Stimulated activated CD8-positive, alpha-beta memory T cell treated with anti-CD3 and anti-CD28 coated beads, Interleukin-4, amount 100 ng/mL, for 1 hour (primary cell): ENCODE measurements at regions not wholly inside any gene's neighbourhood (a gene's known extent, or its start where the extent isn't known, plus 50 kb on each side); places are given as distances from the start of the nearest gene placed in this dataset.
"Not testable (repeated sequence)": the region's sequence is repeated elsewhere in the genome, so short reads cannot be mapped to it uniquely, and the experiment has no call there.

Experiments used
- DNase-seq, 2 donors: peaks; one replicate each; pipeline ENCODE4 v3.0.0-alpha.2; 2020; ENCODE audit warnings: low read depth in 2 of 2, low spot score in 1 of 2

DNA sequence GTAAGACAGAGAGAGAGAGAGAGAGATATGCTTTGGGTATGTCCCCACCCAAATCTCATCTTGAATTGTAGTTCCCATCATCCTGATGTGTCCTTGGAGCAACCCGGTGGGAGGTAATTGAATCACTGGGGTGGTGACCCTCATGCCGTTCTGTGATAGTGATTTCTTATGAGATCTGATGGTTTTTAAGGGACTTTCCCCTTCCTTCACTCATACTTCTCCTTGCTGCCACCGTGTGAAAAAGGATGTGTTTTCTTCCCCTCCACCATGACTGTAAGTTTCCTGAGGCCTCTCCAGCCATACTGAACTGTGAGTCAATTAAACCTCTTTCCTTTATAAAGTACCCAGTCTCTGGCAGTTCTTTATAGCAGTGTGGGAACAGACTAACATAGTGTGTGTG, 60.3 kb downstream of the EOMES start:
- DNase-seq, result no peak

DNA sequence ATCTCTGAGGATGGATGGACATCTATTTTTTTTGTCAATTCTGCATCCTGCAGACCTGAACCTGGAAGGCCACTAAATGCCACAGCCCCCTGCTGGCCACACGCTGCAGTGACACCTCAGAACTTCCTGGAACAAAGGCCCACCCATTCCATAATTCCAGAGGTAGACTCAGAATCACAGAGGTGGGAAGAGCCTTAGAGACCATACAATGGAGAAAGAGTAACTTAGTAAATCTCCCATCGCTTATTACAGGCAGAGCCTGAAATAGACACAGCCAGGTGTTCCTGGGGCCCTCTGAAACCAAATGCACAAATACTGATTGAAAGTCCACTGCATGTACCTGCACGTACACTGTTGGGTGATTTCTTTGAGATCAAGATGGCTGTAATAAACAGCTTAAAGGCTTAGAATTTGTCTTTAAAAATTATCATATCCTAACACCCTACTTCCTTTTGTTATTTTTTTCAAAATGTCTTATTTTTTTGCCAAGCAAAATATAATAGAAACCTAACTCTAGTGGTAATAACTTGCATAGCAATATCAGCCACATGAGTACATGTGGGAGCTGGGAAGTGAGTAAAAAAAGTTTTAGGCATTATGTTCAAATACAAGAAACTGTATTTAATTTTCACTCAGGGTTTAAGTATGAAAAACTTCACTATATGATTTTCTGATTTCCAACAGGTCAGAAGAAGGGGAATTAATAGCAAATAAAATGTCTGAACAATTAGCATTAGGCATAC, 62.7 kb downstream of the EOMES start:
- peak; percentile 11 to 23 for DNase-seq

DNA sequence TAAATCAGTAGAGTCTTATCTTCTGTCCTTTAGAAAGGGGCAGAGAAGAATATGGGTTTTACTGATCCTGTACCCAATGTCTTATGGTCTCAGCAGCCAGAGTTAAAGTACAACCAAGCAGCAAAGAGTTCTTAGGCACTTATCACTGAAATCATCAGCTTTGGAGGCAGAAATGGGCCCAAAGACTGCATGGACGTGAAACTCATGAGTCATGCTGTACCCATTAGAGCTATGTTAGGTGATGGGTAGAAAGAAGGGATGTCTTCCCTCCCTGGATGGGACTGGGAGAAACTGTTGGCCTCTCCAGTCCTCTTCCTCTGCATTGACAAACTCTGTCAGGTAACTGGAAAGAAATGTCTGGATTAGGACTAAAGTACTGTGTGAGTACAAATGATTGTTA, 63.4 kb downstream of the EOMES start:
- no peak for DNase-seq

DNA sequence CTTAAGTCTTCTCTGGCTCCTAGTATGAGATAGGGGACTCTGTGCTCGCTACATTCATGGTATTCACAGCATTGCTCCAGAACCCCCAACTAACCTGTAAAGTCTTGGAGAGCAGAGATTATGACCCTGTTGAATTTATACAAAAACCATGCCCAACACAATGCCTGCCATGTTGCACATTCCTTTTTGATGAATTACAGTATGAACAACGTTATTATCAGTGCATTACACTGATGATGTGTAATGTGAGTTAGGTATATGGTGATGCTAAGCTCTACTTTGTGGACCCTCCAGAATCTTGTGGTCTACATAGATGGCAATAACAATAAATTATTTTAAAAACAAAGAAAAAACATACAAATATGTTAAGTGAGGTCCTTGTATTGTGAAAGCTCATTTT, 64.3 kb downstream of the EOMES start:
- DNase-seq, result no peak

DNA sequence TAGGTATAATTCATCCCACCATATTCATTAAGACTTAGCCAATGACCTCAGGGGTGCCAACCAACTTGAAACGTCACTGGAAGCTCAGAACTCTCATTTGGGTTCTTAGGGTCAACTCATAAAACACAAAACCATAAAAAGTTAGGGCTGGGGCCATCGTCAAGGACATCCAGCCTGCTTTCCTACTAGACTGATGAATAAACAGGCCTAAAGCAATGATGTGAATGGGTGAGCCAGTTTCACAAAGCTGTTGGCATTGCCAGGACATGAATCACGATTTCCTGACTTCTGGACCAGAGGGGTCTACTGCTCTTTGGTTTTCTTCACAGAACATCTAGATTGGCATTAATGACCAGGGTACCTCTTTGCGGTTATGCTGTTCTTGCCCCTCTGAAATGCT, 64.7 kb downstream of the EOMES start:
- DNase-seq, result no peak

DNA sequence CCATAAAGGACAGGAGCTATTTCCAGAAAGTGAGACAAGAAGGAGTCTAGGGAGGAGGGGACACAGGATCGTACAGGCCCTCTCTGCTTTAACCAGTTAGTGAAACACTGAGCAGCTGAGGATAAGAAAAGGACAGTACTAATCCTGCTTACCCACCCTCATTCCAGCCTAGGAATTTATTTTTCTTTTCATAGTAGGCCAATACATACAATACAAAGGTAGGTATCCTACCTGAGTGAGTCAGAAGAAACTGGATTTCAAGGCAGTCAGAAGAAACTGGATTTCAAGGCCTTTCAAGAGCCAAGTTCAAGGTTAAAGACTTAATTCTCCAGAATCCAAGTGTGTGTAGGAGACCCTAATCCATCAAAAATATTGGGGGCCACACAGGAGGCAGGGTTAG, 65.3 kb downstream of the EOMES start:
- DNase-seq, result no peak

DNA sequence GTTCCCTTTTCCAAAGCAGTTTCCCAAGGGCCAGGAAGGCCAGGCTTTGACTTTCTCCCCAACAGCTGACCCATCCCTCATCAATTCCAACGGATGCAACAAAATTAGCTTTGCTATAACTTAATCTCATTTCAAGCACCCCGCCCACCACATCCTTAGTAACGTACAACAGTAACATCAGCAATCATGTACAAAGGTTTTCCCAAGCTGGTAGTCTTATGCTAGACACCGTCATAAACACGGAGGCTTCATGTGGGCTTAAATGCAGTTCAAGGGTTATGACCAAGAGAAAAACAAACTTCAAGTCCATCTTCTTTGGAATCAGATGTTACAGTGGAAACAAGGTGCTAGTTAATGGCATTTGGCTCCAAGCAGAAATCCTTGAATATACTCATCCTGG, 66.6 kb downstream of the EOMES start:
- DNase-seq, result no peak

DNA sequence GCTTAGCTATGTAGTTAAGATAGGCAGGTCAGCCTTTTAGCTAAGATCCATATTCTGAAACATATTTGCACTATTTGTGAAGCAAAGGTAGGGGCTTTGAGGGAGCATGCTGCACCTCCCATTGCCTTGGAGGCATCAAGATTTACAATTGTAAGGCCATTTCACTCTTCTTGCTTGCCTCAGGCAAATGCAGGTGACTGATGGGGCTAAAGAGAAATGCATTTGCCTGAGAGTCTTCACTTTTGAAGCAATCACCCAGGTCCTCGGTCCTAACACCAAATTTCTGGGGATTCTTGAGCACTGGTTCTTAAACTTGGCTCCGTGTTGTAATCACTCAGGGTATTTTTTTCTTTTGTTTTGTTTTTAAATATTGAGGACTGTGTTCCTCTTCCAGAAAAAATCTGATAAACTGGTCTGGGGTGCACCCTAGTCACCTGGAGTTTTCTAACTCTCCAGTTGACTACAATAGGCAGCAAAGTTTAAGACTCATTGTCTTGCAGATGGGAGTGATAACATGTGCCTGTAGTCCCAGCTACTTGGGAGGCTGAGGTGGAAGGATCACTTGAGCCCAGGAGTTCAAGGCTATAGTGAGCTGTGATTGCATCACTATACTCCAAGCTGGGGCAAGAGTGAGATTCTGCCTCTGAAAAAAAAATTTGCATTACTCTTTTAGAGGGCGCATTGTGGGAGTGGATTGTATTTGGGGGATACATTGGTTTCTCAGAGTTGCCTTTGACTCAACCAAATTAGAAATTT, 68.1 kb downstream of the EOMES start:
- DNase-seq, result no peak

DNA sequence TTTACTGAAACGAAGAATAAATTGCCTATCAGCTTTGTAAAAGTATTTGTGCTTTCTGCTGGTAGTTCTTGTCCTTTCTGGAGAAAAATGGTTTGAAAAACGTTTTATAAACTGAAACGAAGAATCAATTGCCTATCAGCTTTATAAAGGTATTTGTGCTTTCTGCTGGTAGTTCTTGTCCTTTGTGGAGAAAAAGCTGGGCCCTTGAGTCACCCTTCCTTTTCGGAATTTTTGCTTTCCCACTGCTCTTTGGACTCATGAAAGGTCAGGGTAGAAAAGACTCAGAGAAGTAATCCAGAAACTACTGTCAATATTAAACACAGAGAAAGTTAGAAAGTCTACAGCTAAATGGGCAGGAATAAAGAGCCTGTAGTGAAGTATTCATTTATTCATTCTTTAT, 72.8 kb downstream of the EOMES start:
- DNase-seq, result no peak

DNA sequence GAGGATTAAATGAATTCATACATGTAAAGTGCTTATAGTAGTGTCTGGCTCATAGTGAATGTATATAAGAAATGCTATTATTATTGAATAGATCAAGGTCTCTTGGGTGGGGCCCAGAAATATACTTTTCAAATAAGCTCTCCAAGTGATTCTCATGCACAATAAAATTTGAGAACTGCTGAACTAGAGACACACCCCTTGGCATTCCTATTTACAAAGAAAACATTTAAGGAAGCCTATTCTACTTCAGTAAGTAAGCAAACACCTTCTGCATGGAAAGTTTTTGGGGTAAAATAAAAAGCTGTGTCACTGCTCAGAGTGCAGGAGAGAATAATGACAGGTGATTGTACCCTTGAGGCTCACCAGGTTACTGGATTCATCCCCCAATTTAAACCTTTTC, 75.2 kb downstream of the EOMES start:
- DNase-seq, result no peak

DNA sequence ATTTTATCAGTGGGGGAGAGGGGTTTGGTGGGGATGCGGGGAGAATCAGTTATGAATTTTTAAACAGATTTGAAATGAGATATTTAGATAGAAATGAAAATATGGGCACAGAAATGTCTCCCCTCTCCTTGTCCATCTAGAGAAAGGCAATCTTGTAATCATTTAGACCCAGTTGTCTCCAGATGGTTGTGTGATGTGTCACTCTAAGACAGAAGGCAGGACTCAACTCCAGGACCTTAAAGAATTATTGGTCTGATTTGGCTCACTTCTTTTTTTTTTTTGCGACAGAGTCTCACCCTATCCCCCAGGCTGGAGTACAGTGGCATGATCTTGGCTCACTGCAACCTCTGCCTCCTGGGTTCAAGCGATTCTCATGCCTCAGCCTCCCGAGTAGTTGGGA, 77.2 kb downstream of the EOMES start:
- DNase-seq, result no peak

DNA sequence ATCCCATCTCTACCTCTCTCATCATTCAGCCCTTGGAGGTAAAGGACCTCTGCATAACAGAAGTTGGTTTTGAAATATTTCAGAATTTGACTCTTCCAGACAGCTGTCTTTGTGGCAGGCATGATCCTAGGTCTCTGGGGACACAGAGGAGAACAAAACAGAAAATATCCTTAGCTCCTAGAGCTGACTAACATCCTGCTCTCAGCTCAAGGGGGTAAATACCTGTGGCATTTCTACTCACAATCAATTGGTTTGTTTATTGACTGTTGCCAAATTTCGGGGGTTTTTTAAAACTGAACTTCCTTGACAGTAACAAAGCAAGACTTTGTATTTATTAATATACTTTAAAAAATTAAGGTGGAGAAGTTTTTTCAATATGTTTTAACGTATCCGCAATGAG, 78.8 kb downstream of the EOMES start:
- DNase-seq, result no peak

DNA sequence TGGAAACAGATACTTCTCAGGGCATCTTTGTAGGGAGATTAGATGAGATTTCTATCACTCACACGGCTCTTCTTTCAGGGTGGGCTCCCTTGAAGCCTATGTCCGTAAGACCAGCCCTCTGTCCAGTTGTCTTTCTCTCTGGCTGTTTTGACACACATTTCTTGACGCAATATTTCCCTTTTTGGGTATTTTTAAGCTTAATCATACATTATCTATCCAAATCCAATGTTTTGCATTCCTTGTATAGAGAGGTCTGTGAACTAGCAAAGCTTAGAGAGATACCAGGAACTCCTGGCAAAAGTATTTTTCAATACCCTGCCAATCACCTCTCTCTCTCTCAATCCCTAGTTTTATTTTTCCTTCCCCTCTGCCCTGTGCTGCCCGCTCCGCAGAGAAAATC, 79.3 kb downstream of the EOMES start:
- no peak for DNase-seq

DNA sequence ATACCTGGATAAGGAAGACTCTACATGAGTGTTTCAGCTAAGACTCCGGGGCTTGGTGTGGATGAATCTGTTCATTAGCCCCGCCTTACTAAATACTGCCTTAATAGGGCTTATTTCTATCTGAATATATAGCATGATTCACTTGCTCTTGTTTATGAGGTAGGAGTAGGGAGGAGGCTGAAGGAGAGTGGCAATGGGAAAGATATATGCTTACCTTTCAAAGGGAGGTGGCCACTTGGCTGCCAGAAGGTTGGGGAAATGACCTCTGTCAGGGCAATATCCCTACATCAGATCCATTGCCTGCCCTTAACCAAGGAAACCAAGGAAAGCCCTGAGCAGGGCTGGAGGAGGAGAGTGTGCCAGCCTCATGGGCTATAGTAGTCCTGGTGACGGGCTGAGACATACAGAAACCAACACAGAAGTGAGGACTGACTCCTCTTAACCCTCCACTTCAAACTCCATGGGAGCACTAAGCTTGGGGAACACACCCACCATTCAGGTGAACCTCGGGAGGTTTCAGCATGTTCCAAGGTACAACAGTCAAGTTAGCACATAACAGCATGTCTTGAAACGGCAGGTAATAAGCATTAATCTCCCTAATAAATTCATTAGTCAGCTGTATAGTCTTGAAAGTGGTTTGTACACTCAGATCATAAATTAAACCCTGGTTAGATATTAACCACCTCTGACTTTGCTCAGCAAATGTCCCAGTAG, 80.1 kb downstream of the EOMES start:
- DNase-seq, result no peak

DNA sequence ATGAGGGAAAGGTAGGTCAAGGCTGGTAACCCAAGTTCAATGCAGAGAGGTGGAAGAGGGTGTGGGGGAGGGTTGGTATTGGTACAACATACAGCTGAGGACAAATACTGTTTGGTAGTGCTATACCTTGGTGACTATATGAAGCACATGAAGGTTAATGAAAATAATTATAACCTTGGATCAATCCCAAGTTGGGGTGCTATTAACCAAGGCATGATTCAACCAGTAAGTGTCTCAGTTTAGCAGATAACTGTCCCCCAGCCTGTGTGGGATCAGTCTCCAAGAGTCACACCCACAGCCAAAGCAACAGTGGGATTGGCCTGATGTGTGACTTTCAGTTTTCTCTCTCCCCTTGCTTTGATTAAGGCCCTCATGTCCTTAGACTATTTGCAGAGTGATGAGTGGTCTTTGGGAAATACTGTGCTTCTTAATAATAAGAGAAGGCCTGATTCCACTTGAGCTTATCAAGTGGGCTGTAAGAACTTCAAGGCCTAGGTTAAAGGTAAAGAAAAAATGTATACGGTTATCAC, 80.8 kb downstream of the EOMES start:
- no peak for DNase-seq

DNA sequence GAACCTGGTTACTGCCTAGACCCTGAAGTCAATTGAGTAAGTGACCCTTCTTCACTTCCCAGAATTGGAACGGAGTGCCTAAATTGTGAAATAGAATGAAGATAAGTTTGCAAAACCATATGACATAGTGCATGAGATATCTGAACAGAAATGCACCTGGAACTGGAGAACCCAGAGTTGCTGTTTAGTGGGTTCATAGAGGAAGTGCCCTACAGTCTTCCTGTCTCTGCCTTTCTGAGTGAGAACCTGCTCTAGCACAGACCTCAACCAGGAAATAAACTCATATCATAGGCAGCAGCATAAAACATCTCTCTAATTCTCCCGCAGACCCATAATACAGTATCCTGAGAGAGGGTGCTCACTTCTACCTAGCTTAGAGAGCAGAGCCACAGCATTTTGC, 82.9 kb downstream of the EOMES start:
- peak in 1 of 2 donors; percentile 3 for DNase-seq

DNA sequence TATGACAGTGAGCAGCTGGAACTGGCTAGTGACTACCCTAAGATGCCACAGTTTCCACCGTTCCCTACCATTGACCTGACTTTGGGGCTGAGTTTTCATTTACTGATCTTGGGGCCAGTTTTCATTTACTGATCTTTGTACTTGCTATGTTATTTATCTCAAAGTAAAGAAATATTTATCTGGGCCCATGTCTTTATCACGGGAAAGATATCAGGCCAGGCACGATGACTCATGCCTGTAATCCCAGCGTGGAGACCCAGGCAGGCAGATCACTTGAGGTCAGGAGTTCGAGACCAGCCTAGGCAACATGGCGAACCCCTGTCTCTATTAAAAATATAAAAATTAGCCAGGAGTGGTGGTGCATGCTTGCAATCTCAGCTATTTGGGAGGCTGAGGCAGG, 83.5 kb downstream of the EOMES start:
- DNase-seq, result no peak

DNA sequence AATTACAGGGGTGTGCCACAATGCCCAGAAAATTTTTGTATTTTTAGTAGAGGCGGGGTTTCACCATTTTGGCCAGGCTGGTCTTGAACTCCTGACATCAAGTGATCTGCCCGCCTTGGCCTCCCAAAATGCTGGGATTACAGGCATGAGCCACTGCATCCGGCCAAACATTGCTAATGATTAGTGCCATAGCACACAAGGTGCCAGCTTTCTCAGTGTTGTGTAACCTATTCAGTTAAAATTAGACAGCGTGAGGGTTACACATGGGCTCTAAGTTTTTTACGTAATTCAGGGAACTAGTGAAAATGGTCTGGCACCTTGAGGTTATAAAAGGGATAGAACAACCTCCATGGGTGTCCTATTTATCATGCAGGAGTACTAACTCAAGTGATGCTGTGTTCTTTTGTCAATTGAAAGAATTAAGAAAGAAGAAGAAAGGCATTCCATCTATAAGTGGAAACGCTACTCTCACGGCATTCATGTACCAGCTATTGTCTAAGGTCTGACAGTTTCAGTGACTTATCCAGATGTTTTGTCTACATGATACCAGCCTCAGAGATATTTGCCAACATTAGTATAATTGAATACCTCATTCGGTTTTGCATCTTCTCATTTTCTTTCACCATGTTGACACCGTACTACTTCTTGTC, 84.7 kb downstream of the EOMES start:
- no peak for DNase-seq

DNA sequence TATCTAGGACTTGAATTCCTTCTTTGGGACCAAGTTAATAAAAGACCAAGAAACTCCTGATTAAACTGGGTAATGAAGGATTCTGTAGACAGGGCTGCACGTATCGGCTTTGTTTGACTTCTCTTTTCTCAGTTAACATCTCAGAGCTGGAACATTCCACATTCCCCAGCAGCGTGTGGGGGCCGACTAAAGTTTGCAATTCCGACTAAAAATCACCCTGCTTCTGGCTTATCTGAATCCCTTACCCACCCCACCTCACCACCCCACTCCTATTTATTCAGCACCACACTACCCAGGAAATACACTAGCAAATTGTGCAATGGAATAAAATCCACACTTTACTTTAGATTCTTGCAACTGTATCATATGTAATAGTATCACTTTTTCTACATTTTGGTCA, 87.1 kb downstream of the EOMES start:
- DNase-seq, result not testable (repeated sequence)

DNA sequence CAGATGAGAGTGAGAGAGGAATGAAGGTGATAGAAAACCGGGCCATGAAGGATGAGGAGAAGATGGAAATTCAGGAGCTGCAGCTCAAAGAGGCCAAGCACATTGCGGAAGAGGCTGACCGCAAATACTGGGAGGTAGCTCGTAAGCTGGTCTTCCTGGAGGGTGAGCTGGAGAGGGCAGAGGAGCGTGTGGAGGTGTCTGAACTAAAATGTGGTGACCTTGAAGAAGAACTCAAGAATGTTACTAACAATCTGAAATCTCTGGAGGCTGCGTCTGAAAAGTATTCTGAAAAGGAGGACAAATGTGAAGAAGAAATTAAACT, 88.9 kb downstream of the EOMES start:
- DNase-seq, result no peak

DNA sequence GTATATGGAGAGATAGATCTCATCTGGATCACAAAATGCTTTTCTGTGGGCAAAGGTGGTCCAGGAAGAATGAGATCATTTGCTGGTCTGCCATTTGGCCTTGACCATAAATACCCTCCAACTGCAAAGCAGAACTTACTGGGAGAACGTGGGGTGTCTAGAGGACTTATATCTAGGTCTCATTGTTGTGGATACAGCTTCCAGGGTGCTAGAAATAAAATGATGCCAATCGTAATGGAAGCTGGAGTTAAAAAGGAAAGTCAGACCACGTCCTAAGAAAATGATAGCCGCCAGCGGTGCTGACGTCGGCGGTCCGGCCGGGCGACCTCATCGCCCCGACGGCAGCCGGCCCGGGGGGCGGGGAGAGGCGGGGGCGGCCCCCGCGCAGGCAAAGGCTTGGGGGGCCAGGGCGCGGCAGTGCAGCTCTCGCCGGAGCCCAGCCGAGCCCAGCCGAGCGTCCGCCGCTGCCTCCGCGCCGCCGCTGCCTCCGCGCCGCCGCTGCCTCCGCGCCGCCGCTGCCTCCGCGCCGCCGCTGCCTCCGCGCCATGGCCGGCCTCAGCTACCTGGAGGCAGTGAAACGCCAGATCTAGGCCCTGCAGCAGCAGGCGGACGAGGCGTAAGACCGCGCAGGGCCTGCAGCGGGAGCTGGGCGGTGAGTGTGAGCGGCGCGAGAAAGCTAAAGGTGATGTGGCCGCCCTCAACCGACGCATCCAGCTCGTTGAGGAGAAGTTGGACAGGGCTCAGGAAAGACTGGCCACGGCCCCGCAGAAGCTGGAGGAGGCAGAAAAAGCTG, 89.5 kb downstream of the EOMES start:
- peak; percentile 8 to 10 for DNase-seq
